Keratinocyte (primary cell): ENCODE measurements at regions not wholly inside any gene's neighbourhood (a gene's known extent, or its start where the extent isn't known, plus 50 kb on each side); places are given as distances from the start of the nearest gene placed in this dataset.

Source experiments
- DNase-seq: peaks from one replicate; pipeline ENCODE4 v3.0.0-alpha.2; 2011; ENCODE audit warnings: low read depth, missing footprints, low spot score
- FAIRE-seq: peaks from 2 replicates; lab custom pipeline; 2011; peaks lifted over from hg19 to GRCh38; lab: Jason Lieb, UNC
- H2AFZ ChIP-seq: 2 replicates; pipeline ENCODE4 v1.6.0; 2012; ENCODE audit warnings: low read length, control low read depth, inconsistent platforms; ENCODE audit not compliant: control insufficient read depth
- H3K27ac ChIP-seq: 2 replicates; pipeline ENCODE4 v1.5.1; 2011; ENCODE audit warnings: low read length; ENCODE audit not compliant: control insufficient read depth, insufficient read depth
- H3K27me3 ChIP-seq: 3 replicates; pipeline ENCODE4 v1.6.0; 2011; ENCODE audit warnings: low read length; ENCODE audit not compliant: control insufficient read depth, insufficient read depth; ENCODE audit errors: extremely low read depth
- H3K36me3 ChIP-seq, 2 experiments: 2 replicates in 1 of 2; 3 replicates in 1 of 2; pipeline ENCODE4 v1.5.1; 2011; ENCODE audit warnings: low read length in 2 of 2, mild to moderate bottlenecking in 1 of 2; ENCODE audit not compliant: control insufficient read depth in 2 of 2, insufficient read depth in 2 of 2; ENCODE audit errors: extremely low read depth in 1 of 2
- H3K4me1 ChIP-seq: 3 replicates; pipeline ENCODE4 v1.5.1; 2011; ENCODE audit warnings: low read length; ENCODE audit not compliant: control insufficient read depth, insufficient read depth; ENCODE audit errors: extremely low read depth
- H3K4me2 ChIP-seq: 3 replicates; pipeline ENCODE4 v1.6.0; 2011; ENCODE audit warnings: low read depth, low read length; ENCODE audit not compliant: control insufficient read depth, insufficient read depth; ENCODE audit errors: extremely low read depth
- H3K4me3 ChIP-seq, 3 experiments: fragments of 200-600 bp in 1 of 3; sonication (generic) in 1 of 3; 2 replicates in 2 of 3; 3 replicates in 1 of 3; pipeline ENCODE4 v1.5.1; 2011 to 2016; ENCODE audit warnings: low read length in 3 of 3, mild to moderate bottlenecking in 3 of 3, control low read depth in 2 of 3, inconsistent platforms in 1 of 3, low read depth in 1 of 3, mixed read lengths in 1 of 3, mixed run types in 1 of 3, moderate library complexity in 1 of 3; ENCODE audit not compliant: control insufficient read depth in 2 of 3, insufficient read depth in 2 of 3; ENCODE audit errors: extremely low read depth in 1 of 3
- H3K79me2 ChIP-seq: 2 replicates; pipeline ENCODE4 v1.6.0; 2012; ENCODE audit warnings: low read length; ENCODE audit not compliant: control insufficient read depth, insufficient read depth
- H3K9ac ChIP-seq: 3 replicates; pipeline ENCODE4 v1.6.0; 2011; ENCODE audit warnings: low read length; ENCODE audit not compliant: control insufficient read depth, insufficient read depth; ENCODE audit errors: extremely low read depth
- H3K9me1 ChIP-seq: 3 replicates; pipeline ENCODE4 v1.6.0; 2011; ENCODE audit warnings: low read length; ENCODE audit not compliant: control insufficient read depth, insufficient read depth; ENCODE audit errors: extremely low read depth
- H3K9me3 ChIP-seq: 2 replicates; pipeline ENCODE4 v1.5.1; 2012; ENCODE audit warnings: low read depth, low read length; ENCODE audit not compliant: control insufficient read depth
- H4K20me1 ChIP-seq: 3 replicates; pipeline ENCODE4 v1.6.0; 2011; ENCODE audit warnings: low read length; ENCODE audit not compliant: control insufficient read depth, insufficient read depth; ENCODE audit errors: extremely low read depth
- CTCF ChIP-seq, 3 experiments: IDR thresholded peaks in 1 of 3; conservative IDR thresholded peaks in 1 of 3; optimal IDR thresholded peaks in 1 of 3; 2 replicates in 2 of 3; 3 replicates in 1 of 3; pipeline versions ENCODE3 to v1.5.1; 2011; ENCODE audit warnings: low read length in 3 of 3, mild to moderate bottlenecking in 3 of 3, moderate library complexity in 2 of 3, control low read depth in 1 of 3, inconsistent platforms in 1 of 3; ENCODE audit not compliant: insufficient read depth in 2 of 3; ENCODE audit errors: extremely low read depth in 1 of 3
- EZH2 ChIP-seq: IDR thresholded peaks from one replicate; pipeline ENCODE4 v1.6.1; 2012; ENCODE audit warnings: inconsistent platforms, mild to moderate bottlenecking, low read length, moderate library complexity
- dilution Hi-C: fragments of 300-500 bp; cut with MboI; formaldehyde crosslinking; loops from one replicate; pipeline ENCODE4 v1.7.0; 2020; ENCODE audit warnings: low sequenced_read_pairs; ENCODE audit not compliant: extremely low pct_ligation_motif_present

GRCh38 chr13:89982407-89983095, 1364.9 kb upstream of the MIR17HG start:
- Histone ChIP-seq H3K36me3 (no peaks in the 10 kb centered on the region), H3K27me3 (no peaks in the 10 kb centered on the region), H4K20me1 (no peaks in the 10 kb centered on the region), H3K9ac (no peak overlapping the region), H3K9me1 (no peaks in the 10 kb centered on the region), H3K9me3 (no peaks in the 10 kb centered on the region), H3K27ac (no peak overlapping the region), H2AFZ (no peak overlapping the region), H3K4me2 (no peak overlapping the region), H3K4me3 (no peak overlapping the region), H3K4me1 (no peaks in the 10 kb centered on the region), H3K79me2 (no peaks in the 10 kb centered on the region)
- FAIRE-seq (no peak), DNase-seq (no peak)
- TF ChIP-seq CTCF (optimal IDR thresholded peaks at IDR 0.05 in 1 of 3, IDR thresholded peaks at IDR 0.05 in 1 of 3, conservative IDR thresholded peaks at IDR 0.05 in 1 of 3; ENCODE audit: extremely low read depth in 1 of 3, insufficient read depth in 2 of 3, low read length in 3 of 3) (no peak), EZH2 (no peak)
- dilution Hi-C loops, result no loop called here

- Histone ChIP-seq H3K27ac (no peak overlapping the region), H3K9me1 (no peaks in the 10 kb centered on the region), H4K20me1 (no peaks in the 10 kb centered on the region), H3K9me3 (no peaks in the 10 kb centered on the region), H3K79me2 (no peaks in the 10 kb centered on the region), H3K36me3 (no peaks in the 10 kb centered on the region), H3K4me3 (no peak overlapping the region), H3K27me3 (no peaks in the 10 kb centered on the region), H3K4me1 (no peaks in the 10 kb centered on the region), H2AFZ (no peak overlapping the region), H3K4me2 (no peak overlapping the region), H3K9ac (no peak overlapping the region)
- no peak for DNase-seq
- dilution Hi-C loops, result no loop called here
- FAIRE-seq, result no peak
- TF ChIP-seq CTCF (optimal IDR thresholded peaks at IDR 0.05 in 1 of 3, IDR thresholded peaks at IDR 0.05 in 1 of 3, conservative IDR thresholded peaks at IDR 0.05 in 1 of 3; ENCODE audit: extremely low read depth in 1 of 3, insufficient read depth in 2 of 3, low read length in 3 of 3) (no peak), EZH2 (no peak)
Observed at GRCh38 chr13:89988206-89988605, 1359.3 kb upstream of the MIR17HG start.
